ENCODE measurements at regions not wholly inside any gene's neighbourhood (a gene's known extent, or its start where the extent isn't known, plus 50 kb on each side); places are given as distances from the start of the nearest gene placed in this dataset.

GRCh38 chr20:12252793-12253192 lies 335.1 kb downstream of the BTBD3 start:
- no peaks in the 10 kb centered on the region for H3K79me2 ChIP-seq (ENCODE audit: control insufficient read depth, insufficient read depth, low read length)
- POLR2A ChIA-PET: no interaction called here
- no peak overlapping the region for H3K4me3 ChIP-seq (replicated peaks in 1 of 3; ENCODE audit: insufficient read depth in 1 of 3, low read depth in 1 of 3, low read length in 3 of 3)
- dilution Hi-C loops (cut with MboI; ENCODE audit: extremely low pct_ligation_motif_present, low sequenced_read_pairs) (no loop called here), intact Hi-C loops (cut with micrococcal nuclease) (no loop called here)
- no peaks in the 10 kb centered on the region for H3K4me1 ChIP-seq (ENCODE audit: control insufficient read depth, extremely low read depth, insufficient read depth, low read length)
- H3K27ac ChIP-seq (ENCODE audit: insufficient read depth, low read depth, low read length): no peak overlapping the region
- no TSS peak for BruUV-seq (replicated peaks)
- no peak for FAIRE-seq
- no peaks in the 10 kb centered on the region for H3K9me1 ChIP-seq (replicated peaks; ENCODE audit: control insufficient read depth, extremely low read depth, insufficient read depth, low read length)
- H2AFZ ChIP-seq (ENCODE audit: low read depth, low read length): no peak overlapping the region
- no peaks in the 10 kb centered on the region for H3K27me3 ChIP-seq (ENCODE audit: control insufficient read depth in 2 of 2, insufficient read depth in 2 of 2, low read length in 2 of 2)
- no peaks in the 10 kb centered on the region for H3K9me3 ChIP-seq (replicated peaks; ENCODE audit: control insufficient read depth, insufficient read depth, low read length)
- no peak overlapping the region for H3K9ac ChIP-seq (replicated peaks; ENCODE audit: extremely low read depth, insufficient read depth, low read length)
- DNase-seq (ENCODE audit: low read depth, low spot score): no peak
- TF ChIP-seq EZH2 (IDR thresholded peaks at IDR 0.05; ENCODE audit: borderline replicate concordance, low read depth, low read length, severe bottlenecking): no peak
- TF ChIP-seq, protein P1, sequence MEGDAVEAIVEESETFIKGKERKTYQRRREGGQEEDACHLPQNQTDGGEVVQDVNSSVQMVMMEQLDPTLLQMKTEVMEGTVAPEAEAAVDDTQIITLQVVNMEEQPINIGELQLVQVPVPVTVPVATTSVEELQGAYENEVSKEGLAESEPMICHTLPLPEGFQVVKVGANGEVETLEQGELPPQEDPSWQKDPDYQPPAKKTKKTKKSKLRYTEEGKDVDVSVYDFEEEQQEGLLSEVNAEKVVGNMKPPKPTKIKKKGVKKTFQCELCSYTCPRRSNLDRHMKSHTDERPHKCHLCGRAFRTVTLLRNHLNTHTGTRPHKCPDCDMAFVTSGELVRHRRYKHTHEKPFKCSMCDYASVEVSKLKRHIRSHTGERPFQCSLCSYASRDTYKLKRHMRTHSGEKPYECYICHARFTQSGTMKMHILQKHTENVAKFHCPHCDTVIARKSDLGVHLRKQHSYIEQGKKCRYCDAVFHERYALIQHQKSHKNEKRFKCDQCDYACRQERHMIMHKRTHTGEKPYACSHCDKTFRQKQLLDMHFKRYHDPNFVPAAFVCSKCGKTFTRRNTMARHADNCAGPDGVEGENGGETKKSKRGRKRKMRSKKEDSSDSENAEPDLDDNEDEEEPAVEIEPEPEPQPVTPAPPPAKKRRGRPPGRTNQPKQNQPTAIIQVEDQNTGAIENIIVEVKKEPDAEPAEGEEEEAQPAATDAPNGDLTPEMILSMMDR (IDR thresholded peaks at IDR 0.05; ENCODE audit: extremely low read depth in 1 of 2, insufficient read depth in 1 of 2, low read depth in 1 of 2, low read length in 2 of 2): no peak
- TF ChIP-seq POLR2A (IDR thresholded peaks at IDR 0.05; ENCODE audit: low read depth, low read length): no peak
- TF ChIP-seq, protein P2, sequence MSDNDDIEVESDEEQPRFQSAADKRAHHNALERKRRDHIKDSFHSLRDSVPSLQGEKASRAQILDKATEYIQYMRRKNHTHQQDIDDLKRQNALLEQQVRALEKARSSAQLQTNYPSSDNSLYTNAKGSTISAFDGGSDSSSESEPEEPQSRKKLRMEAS (IDR thresholded peaks at IDR 0.05; ENCODE audit: insufficient read depth, insufficient read length): no peak
- no peak for TF ChIP-seq JUN (IDR thresholded peaks at IDR 0.05; ENCODE audit: borderline replicate concordance, insufficient read depth, insufficient read length, low read depth)
- no peak for TF ChIP-seq FOS (IDR thresholded peaks at IDR 0.05; ENCODE audit: borderline replicate concordance, insufficient read depth, low read length)
- no peak for TF ChIP-seq GATA2 (IDR thresholded peaks at IDR 0.05; ENCODE audit: insufficient read depth, insufficient read length, low read depth, low read length)
- H3K4me2 ChIP-seq (ENCODE audit: insufficient read depth, low read length): no peak overlapping the region
- H3K36me3 ChIP-seq (ENCODE audit: control insufficient read depth in 2 of 2, extremely low read depth in 1 of 2, insufficient read depth in 2 of 2, low read length in 2 of 2): no peaks in the 10 kb centered on the region
- no peaks in the 10 kb centered on the region for H4K20me1 ChIP-seq (replicated peaks; ENCODE audit: control insufficient read depth, extremely low read depth, insufficient read depth, low read length)
- CTCF ChIA-PET: no interaction called here
